GM18505 (cell line): ENCODE measurements at regions not wholly inside any gene's neighbourhood (a gene's known extent, or its start where the extent isn't known, plus 50 kb on each side); places are given as distances from the start of the nearest gene placed in this dataset.

ENCODE experiments used
- ATAC-seq: cut with Tn5 transposase; IDR thresholded peaks from one replicate; pipeline ENCODE4 v1.9.1; 2021; ENCODE audit not compliant: unreplicated experiment
- POLR2A ChIP-seq: IDR thresholded peaks from 4 replicates; pipeline ENCODE4 v1.6.1; 2011; ENCODE audit warnings: borderline replicate concordance; ENCODE audit not compliant: insufficient read depth, insufficient read length; ENCODE audit errors: extremely low read depth

GRCh38 chr6:100194535-100194934 lies 200.5 kb upstream of the MCHR2 start:
- TF ChIP-seq POLR2A = no peak
- no peak for ATAC-seq

GRCh38 chr6:100188754-100189153 lies 194.7 kb upstream of the MCHR2 start:
- TF ChIP-seq POLR2A = no peak
- no peak for ATAC-seq

GRCh38 chr6:100186552-100186951 lies 192.5 kb upstream of the MCHR2 start:
- no peak for TF ChIP-seq POLR2A
- no peak for ATAC-seq

GRCh38 chr6:100185615-100186014 lies 191.6 kb upstream of the MCHR2 start:
- TF ChIP-seq POLR2A = no peak
- no peak for ATAC-seq

- TF ChIP-seq POLR2A = no peak
These were observed 190.4 kb upstream of the MCHR2 start for GRCh38 chr6:100184473-100184872.

GRCh38 chr6:100182313-100182712 lies 188.3 kb upstream of the MCHR2 start:
- no peak for ATAC-seq
- no peak for TF ChIP-seq POLR2A

More at GRCh38 chr6:100184473-100184872, 190.4 kb upstream of the MCHR2 start:
- ATAC-seq = no peak

- no peak for ATAC-seq
- TF ChIP-seq POLR2A = no peak
These were observed 187.3 kb upstream of the MCHR2 start for GRCh38 chr6:100181309-100181708.

- TF ChIP-seq POLR2A = no peak
- no peak for ATAC-seq
These were observed 185.6 kb upstream of the MCHR2 start for GRCh38 chr6:100179576-100179975.

GRCh38 chr6:100177956-100178355 lies 183.9 kb upstream of the MCHR2 start:
- ATAC-seq = no peak
- no peak for TF ChIP-seq POLR2A

- TF ChIP-seq POLR2A = no peak
- no peak for ATAC-seq
These were observed 183.1 kb upstream of the MCHR2 start for GRCh38 chr6:100176951-100177710.

GRCh38 chr6:100176311-100176950 lies 182.4 kb upstream of the MCHR2 start:
- no peak for TF ChIP-seq POLR2A
- no peak for ATAC-seq

GRCh38 chr6:100175814-100176310 lies 181.8 kb upstream of the MCHR2 start:
- ATAC-seq = no peak

GRCh38 chr6:100173211-100173610 lies 179.2 kb upstream of the MCHR2 start:
- TF ChIP-seq POLR2A = no peak
- ATAC-seq = no peak

More at GRCh38 chr6:100175814-100176310, 181.8 kb upstream of the MCHR2 start:
- TF ChIP-seq POLR2A = no peak

GRCh38 chr6:100172322-100172713 lies 178.3 kb upstream of the MCHR2 start:
- ATAC-seq = no peak

GRCh38 chr6:100171533-100172321 lies 177.7 kb upstream of the MCHR2 start:
- peak; percentile 75 for ATAC-seq
- TF ChIP-seq POLR2A = no peak

More at GRCh38 chr6:100172322-100172713, 178.3 kb upstream of the MCHR2 start:
- TF ChIP-seq POLR2A = no peak
